ENCODE measurements at regions not wholly inside any gene's neighbourhood (a gene's known extent, or its start where the extent isn't known, plus 50 kb on each side); places are given as distances from the start of the nearest gene placed in this dataset.

- no peaks in the 10 kb centered on the region for H3K9me3 ChIP-seq
- H3K4me1 ChIP-seq = no peaks in the 10 kb centered on the region
- no peaks in the 10 kb centered on the region for H3K27me3 ChIP-seq
- H3K4me3 ChIP-seq = no peak overlapping the region
- no peak overlapping the region for H3K27ac ChIP-seq
- DNase-seq (ENCODE audit: low spot score) = no peak
- no peaks in the 10 kb centered on the region for H3K36me3 ChIP-seq
- TF ChIP-seq CTCF (IDR thresholded peaks at IDR 0.05) = no peak
These were observed 102.8 kb downstream of the PLK2 start for GRCh38 chr5:58357121-58357520.

DNA sequence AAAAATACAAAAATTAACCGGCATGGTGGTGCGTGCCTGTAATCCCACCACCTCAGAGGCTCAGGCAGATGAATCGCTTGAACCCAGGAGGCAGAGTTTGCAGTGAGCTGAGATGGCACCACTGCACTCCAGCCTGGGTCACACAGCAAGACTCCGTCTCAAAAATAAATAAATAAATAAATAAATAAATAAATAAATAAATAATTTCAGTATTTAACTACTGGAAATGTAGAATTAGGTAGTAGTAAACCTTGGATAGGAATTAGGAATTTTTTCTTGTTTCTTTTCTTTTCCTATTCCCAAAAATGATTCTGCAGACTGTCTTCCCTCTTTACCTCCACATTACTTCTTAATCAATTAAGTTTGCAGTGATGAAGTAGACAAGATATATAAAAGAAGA is 103.2 kb downstream of the PLK2 start:
- no peak for DNase-seq (ENCODE audit: low spot score)
- Histone ChIP-seq H3K27ac (no peak overlapping the region), H3K4me3 (no peak overlapping the region), H3K36me3 (no peaks in the 10 kb centered on the region), H3K4me1 (no peaks in the 10 kb centered on the region), H3K27me3 (no peaks in the 10 kb centered on the region), H3K9me3 (no peaks in the 10 kb centered on the region)
- no peak for TF ChIP-seq CTCF (IDR thresholded peaks at IDR 0.05)

- DNase-seq (ENCODE audit: low spot score) = no peak
- Histone ChIP-seq H3K27ac (no peak overlapping the region), H3K9me3 (no peaks in the 10 kb centered on the region), H3K4me1 (no peaks in the 10 kb centered on the region), H3K36me3 (no peaks in the 10 kb centered on the region), H3K27me3 (no peaks in the 10 kb centered on the region), H3K4me3 (no peak overlapping the region)
- no peak for TF ChIP-seq CTCF (IDR thresholded peaks at IDR 0.05)
These were observed 105.1 kb downstream of the PLK2 start for GRCh38 chr5:58354827-58355226.

DNA sequence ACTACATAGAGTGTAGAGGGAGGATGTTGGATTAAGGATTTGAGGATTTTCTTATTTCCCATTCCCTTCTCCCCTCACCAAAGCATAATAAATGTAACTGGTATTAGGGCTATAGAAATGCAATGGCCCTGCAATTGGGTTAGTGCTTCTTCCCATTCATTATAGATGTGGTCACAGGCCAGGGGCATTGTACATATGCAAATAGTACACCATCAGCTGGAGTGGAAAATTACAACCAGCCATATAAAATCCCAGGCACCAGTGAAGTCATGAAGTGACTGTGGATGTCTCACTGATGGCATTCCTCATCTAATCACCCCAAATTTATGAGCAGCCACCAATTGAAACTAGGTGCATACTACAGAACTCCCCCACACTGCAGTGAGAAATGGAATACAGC is 105.9 kb downstream of the PLK2 start:
- no peaks in the 10 kb centered on the region for H3K9me3 ChIP-seq
- H3K27ac ChIP-seq = no peak overlapping the region
- DNase-seq (ENCODE audit: low spot score) = no peak
- TF ChIP-seq CTCF (IDR thresholded peaks at IDR 0.05) = no peak
- no peaks in the 10 kb centered on the region for H3K36me3 ChIP-seq
- no peaks in the 10 kb centered on the region for H3K4me1 ChIP-seq
- H3K27me3 ChIP-seq = no peaks in the 10 kb centered on the region
- H3K4me3 ChIP-seq = no peak overlapping the region

GRCh38 chr5:58351190-58351589 is 108.7 kb downstream of the PLK2 start:
- H3K36me3 ChIP-seq = no peaks in the 10 kb centered on the region
- H3K4me1 ChIP-seq = no peaks in the 10 kb centered on the region
- no peak for TF ChIP-seq CTCF (IDR thresholded peaks at IDR 0.05)
- H3K27me3 ChIP-seq = no peaks in the 10 kb centered on the region
- DNase-seq (ENCODE audit: low spot score) = no peak
- no peaks in the 10 kb centered on the region for H3K9me3 ChIP-seq
- no peak overlapping the region for H3K4me3 ChIP-seq
- no peak overlapping the region for H3K27ac ChIP-seq

- H3K9me3 ChIP-seq = no peaks in the 10 kb centered on the region
- no peaks in the 10 kb centered on the region for H3K27me3 ChIP-seq
- no peak overlapping the region for H3K27ac ChIP-seq
- no peak overlapping the region for H3K4me3 ChIP-seq
- DNase-seq (ENCODE audit: low spot score) = no peak
- H3K4me1 ChIP-seq = no peaks in the 10 kb centered on the region
- H3K36me3 ChIP-seq = no peaks in the 10 kb centered on the region
- TF ChIP-seq CTCF (IDR thresholded peaks at IDR 0.05) = no peak
These were observed 110.7 kb downstream of the PLK2 start for GRCh38 chr5:58348996-58349728.
